HEK293 (cell line): ENCODE measurements at regions not wholly inside any gene's neighbourhood (a gene's known extent, or its start where the extent isn't known, plus 50 kb on each side); places are given as distances from the start of the nearest gene placed in this dataset.

ENCODE experiments used
- CTCF ChIP-seq: fragments of 450-650 bp; formaldehyde crosslinking; IDR thresholded peaks from 2 replicates; pipeline ENCODE4 v1.5.1; 2016; ENCODE audit warnings: missing biosample characterization, missing genetic modification characterization
- KLF16 ChIP-seq: fragments of 450-650 bp; formaldehyde crosslinking; IDR thresholded peaks from 2 replicates; pipeline ENCODE4 v1.5.1; 2017; ENCODE audit warnings: missing biosample characterization, missing genetic modification characterization
- ZEB2 ChIP-seq: fragments of 450-650 bp; formaldehyde crosslinking; IDR thresholded peaks from 2 replicates; pipeline ENCODE4 v1.5.1; 2016; ENCODE audit warnings: missing biosample characterization, missing genetic modification characterization
- ZNF114 ChIP-seq: fragments of 450-650 bp; formaldehyde crosslinking; IDR thresholded peaks from 2 replicates; pipeline ENCODE4 v1.5.0; 2017; ENCODE audit warnings: missing biosample characterization, missing genetic modification characterization
- ZNF221 ChIP-seq: fragments of 450-650 bp; formaldehyde crosslinking; IDR thresholded peaks from 2 replicates; pipeline ENCODE4 v1.5.1; 2017; ENCODE audit warnings: missing biosample characterization, missing genetic modification characterization, borderline replicate concordance
- ZNF639 ChIP-seq: fragments of 450-650 bp; formaldehyde crosslinking; IDR thresholded peaks from 2 replicates; pipeline ENCODE4 v1.5.1; 2016; ENCODE audit warnings: missing biosample characterization, missing genetic modification characterization

GRCh38 chr4:54359919-54360650 lies 131.0 kb downstream of the PDGFRA start:
- TF ChIP-seq CTCF (no peak), ZNF639 (tag by site-specific recombination) (no peak), ZNF114 (no peak), ZNF221 (tag by site-specific recombination) (no peak), KLF16 (tag by site-specific recombination) (no peak), ZEB2 (no peak)
